ENCODE measurements at regions not wholly inside any gene's neighbourhood (a gene's known extent, or its start where the extent isn't known, plus 50 kb on each side); places are given as distances from the start of the nearest gene placed in this dataset.

DNA sequence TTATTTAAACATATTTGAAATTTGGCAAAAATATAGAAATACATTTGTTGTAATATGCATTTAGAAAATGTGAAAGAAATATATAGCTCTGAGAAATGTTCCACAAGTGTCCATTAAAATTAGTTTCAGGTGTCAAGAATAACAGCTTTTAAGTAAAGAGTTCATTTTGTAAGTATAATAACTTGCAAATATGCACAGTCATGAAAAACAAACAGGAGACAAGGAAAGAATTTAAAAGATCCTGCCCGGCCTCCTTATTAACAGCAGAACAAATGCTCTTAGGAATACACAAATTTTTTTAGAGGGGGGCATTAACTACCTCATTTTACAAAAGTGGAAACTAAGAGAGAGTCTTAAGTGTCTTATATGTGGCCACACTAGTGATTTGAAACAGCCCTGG lies 77.7 kb upstream of the DBX2 start:
- Histone ChIP-seq H3K4me3 (ENCODE audit: insufficient read depth, low read depth, low read length) (no peak overlapping the region), H2BK5ac (ENCODE audit: low read depth, low read length, poor library complexity, severe bottlenecking) (no peak overlapping the region), H3K4me1 (ENCODE audit: control insufficient read depth, insufficient read depth, low read length) (no peaks in the 10 kb centered on the region), H4K20me1 (ENCODE audit: insufficient read depth, low read length) (no peaks in the 10 kb centered on the region), H3K9ac (ENCODE audit: low read depth, low read length) (no peak overlapping the region), H2BK20ac (ENCODE audit: low read depth, low read length) (no peak overlapping the region), H2BK15ac (ENCODE audit: low read depth, low read length) (no peak overlapping the region), H3K27me3 (ENCODE audit: control insufficient read depth, insufficient read depth, low read length) (peaks cover 9% of the 10 kb centered on the region), H4K5ac (ENCODE audit: low read depth, low read length) (no peak overlapping the region), H3K27ac (ENCODE audit: insufficient read depth, low read length) (no peak overlapping the region), H3K14ac (replicated peaks; ENCODE audit: low read depth, low read length) (no peak overlapping the region), H2BK120ac (ENCODE audit: low read depth, low read length) (no peak overlapping the region), H3K9me1 (ENCODE audit: insufficient read depth, low read length) (no peaks in the 10 kb centered on the region), H3K18ac (ENCODE audit: low read depth, low read length) (no peak overlapping the region), H3K9me3 (ENCODE audit: control insufficient read depth, insufficient read depth, low read length) (no peaks in the 10 kb centered on the region), H3K4me2 (ENCODE audit: low read depth, low read length) (no peak overlapping the region), H4K8ac (ENCODE audit: low read depth in 2 of 2, low read length in 2 of 2) (no peak overlapping the region), H3K79me1 (ENCODE audit: low read depth in 1 of 2, low read length in 2 of 2) (no peaks in the 10 kb centered on the region), H2AK9ac (replicated peaks; ENCODE audit: low read depth, low read length, poor library complexity) (no peak overlapping the region), H4K91ac (ENCODE audit: insufficient read depth, low read depth, low read length) (no peak overlapping the region), H2AFZ (replicated peaks; ENCODE audit: low read length, poor library complexity) (no peak overlapping the region), H3K56ac (ENCODE audit: extremely low read depth, insufficient read depth, low read length) (no peak overlapping the region), H3K4ac (ENCODE audit: low read depth, low read length) (no peak overlapping the region), H3K36me3 (ENCODE audit: control insufficient read depth, insufficient read depth, low read length) (no peaks in the 10 kb centered on the region), H2AK5ac (ENCODE audit: low read depth, low read length) (no peak overlapping the region), H3K23ac (ENCODE audit: low read depth, low read length) (no peak overlapping the region)
- BruUV-seq (replicated peaks): no TSS peak
- no CpG with 5 or more reads among the region's 1 CpG for WGBS, 2 experiments (ENCODE audit: extremely low coverage in 2 of 2, insufficient read length in 1 of 2)
- dilution Hi-C loops (cut with HindIII; ENCODE audit: low sequenced_read_pairs, unreplicated experiment): no loop called here
- ChIA-PET CTCF (interaction anchor here (1.3 kb wide), 1 partner anchor 12 kb away, joined by 4 read pairs; no protein-coding TSS in a partner anchor), POLR2A (ENCODE audit: unreplicated experiment) (no interaction called here)
- DNase-seq: no peak
- no peak for ATAC-seq (ENCODE audit: low read depth)
- TF ChIP-seq FOS (IDR thresholded peaks at IDR 0.05; ENCODE audit: low read depth, low read length) (no peak), CEBPB (IDR thresholded peaks at IDR 0.05; ENCODE audit: low read depth, low read length) (no peak), MAFK (IDR thresholded peaks at IDR 0.05; ENCODE audit: low read depth, low read length) (peak; percentile 55; the same call in 1 of the 2 replicates), NFE2L2 (IDR thresholded peaks at IDR 0.05; ENCODE audit: low read depth, low read length) (0 out of 2 replicates have a peak, but pooled peaks have one; percentile 61), BHLHE40 (IDR thresholded peaks at IDR 0.05; ENCODE audit: low read depth, low read length) (no peak)
- in situ Hi-C loops (cut with MboI; ENCODE audit: low sequenced_read_pairs): no loop called here
- intact Hi-C loops (cut with micrococcal nuclease): loop anchor here (10.0 kb wide), 1 partner anchor 1114 kb away; no protein-coding TSS in a partner anchor
